ENCODE measurements at regions not wholly inside any gene's neighbourhood (a gene's known extent, or its start where the extent isn't known, plus 50 kb on each side); places are given as distances from the start of the nearest gene placed in this dataset.

GRCh38 chr12:65672441-65672840 is 151.8 kb upstream of the HMGA2 start:
- no peak for TF ChIP-seq NFIC (IDR thresholded peaks at IDR 0.05)
- TF ChIP-seq TEAD4 (IDR thresholded peaks at IDR 0.05) = no peak
- no peak for TF ChIP-seq REST (IDR thresholded peaks at IDR 0.05; ENCODE audit: low read depth)
- no peak for TF ChIP-seq RAD21 (IDR thresholded peaks at IDR 0.05; ENCODE audit: low read depth)
- no peak for TF ChIP-seq EP300 (IDR thresholded peaks at IDR 0.05; ENCODE audit: borderline replicate concordance)
- TF ChIP-seq FOXM1 (IDR thresholded peaks at IDR 0.05; ENCODE audit: borderline replicate concordance, low read depth) = no peak
- TF ChIP-seq CREB1 (IDR thresholded peaks at IDR 0.05; ENCODE audit: low read depth) = no peak
- no peak for TF ChIP-seq USF1 (IDR thresholded peaks at IDR 0.05)
- TF ChIP-seq CEBPB (IDR thresholded peaks at IDR 0.05) = no peak
- TF ChIP-seq TAF1 (IDR thresholded peaks at IDR 0.05; ENCODE audit: low read depth) = no peak
- TF ChIP-seq MAX (IDR thresholded peaks at IDR 0.05) = no peak

GRCh38 chr12:65673156-65673690 is 151.1 kb upstream of the HMGA2 start:
- no peak for TF ChIP-seq USF1 (IDR thresholded peaks at IDR 0.05)
- TF ChIP-seq CREB1 (IDR thresholded peaks at IDR 0.05; ENCODE audit: low read depth) = no peak
- no peak for TF ChIP-seq FOXM1 (IDR thresholded peaks at IDR 0.05; ENCODE audit: borderline replicate concordance, low read depth)
- TF ChIP-seq TAF1 (IDR thresholded peaks at IDR 0.05; ENCODE audit: low read depth) = no peak
- no peak for TF ChIP-seq MAX (IDR thresholded peaks at IDR 0.05)
- TF ChIP-seq TCF12 (IDR thresholded peaks at IDR 0.05; ENCODE audit: low read depth) = no peak
- no peak for TF ChIP-seq TEAD4 (IDR thresholded peaks at IDR 0.05)
- TF ChIP-seq YY1 (IDR thresholded peaks at IDR 0.05; ENCODE audit: low read depth) = no peak

- TF ChIP-seq TCF12 (IDR thresholded peaks at IDR 0.05; ENCODE audit: low read depth) = no peak
- no peak for TF ChIP-seq ZBTB7A (IDR thresholded peaks at IDR 0.05; ENCODE audit: low read depth)
- TF ChIP-seq RAD21 (IDR thresholded peaks at IDR 0.05; ENCODE audit: low read depth) = peak; percentile 73
- no peak for TF ChIP-seq EP300 (IDR thresholded peaks at IDR 0.05; ENCODE audit: borderline replicate concordance)
Measured at GRCh38 chr12:65673732-65674131, 150.6 kb upstream of the HMGA2 start.

GRCh38 chr12:65675141-65675621 is 149.1 kb upstream of the HMGA2 start:
- TF ChIP-seq NFIC (IDR thresholded peaks at IDR 0.05) = no peak
- no peak for TF ChIP-seq CEBPB (IDR thresholded peaks at IDR 0.05)
- TF ChIP-seq CREB1 (IDR thresholded peaks at IDR 0.05; ENCODE audit: low read depth) = no peak
- TF ChIP-seq EGR1 (IDR thresholded peaks at IDR 0.05) = no peak
- TF ChIP-seq ZBTB7A (IDR thresholded peaks at IDR 0.05; ENCODE audit: low read depth) = no peak
- TF ChIP-seq MAX (IDR thresholded peaks at IDR 0.05) = no peak
- TF ChIP-seq USF1 (IDR thresholded peaks at IDR 0.05) = no peak
- TF ChIP-seq TEAD4 (IDR thresholded peaks at IDR 0.05) = no peak
- no peak for TF ChIP-seq YY1 (IDR thresholded peaks at IDR 0.05; ENCODE audit: low read depth)
- TF ChIP-seq RAD21 (IDR thresholded peaks at IDR 0.05; ENCODE audit: low read depth) = no peak
- TF ChIP-seq TCF12 (IDR thresholded peaks at IDR 0.05; ENCODE audit: low read depth) = no peak
- TF ChIP-seq FOXM1 (IDR thresholded peaks at IDR 0.05; ENCODE audit: borderline replicate concordance, low read depth) = no peak
- no peak for TF ChIP-seq TAF1 (IDR thresholded peaks at IDR 0.05; ENCODE audit: low read depth)
- TF ChIP-seq REST (IDR thresholded peaks at IDR 0.05; ENCODE audit: low read depth) = no peak
- no peak for TF ChIP-seq EP300 (IDR thresholded peaks at IDR 0.05; ENCODE audit: borderline replicate concordance)

GRCh38 chr12:65681226-65681625 is 143.1 kb upstream of the HMGA2 start:
- TF ChIP-seq FOXM1 (IDR thresholded peaks at IDR 0.05; ENCODE audit: borderline replicate concordance, low read depth) (no peak), CEBPB (IDR thresholded peaks at IDR 0.05) (no peak), TAF1 (IDR thresholded peaks at IDR 0.05; ENCODE audit: low read depth) (no peak), REST (IDR thresholded peaks at IDR 0.05; ENCODE audit: low read depth) (no peak), ZBTB7A (IDR thresholded peaks at IDR 0.05; ENCODE audit: low read depth) (no peak), EP300 (IDR thresholded peaks at IDR 0.05; ENCODE audit: borderline replicate concordance) (no peak), TEAD4 (IDR thresholded peaks at IDR 0.05) (no peak), TCF12 (IDR thresholded peaks at IDR 0.05; ENCODE audit: low read depth) (no peak), EGR1 (IDR thresholded peaks at IDR 0.05) (no peak), USF1 (IDR thresholded peaks at IDR 0.05) (no peak), NFIC (IDR thresholded peaks at IDR 0.05) (no peak), RAD21 (IDR thresholded peaks at IDR 0.05; ENCODE audit: low read depth) (no peak), MAX (IDR thresholded peaks at IDR 0.05) (no peak), CREB1 (IDR thresholded peaks at IDR 0.05; ENCODE audit: low read depth) (no peak), YY1 (IDR thresholded peaks at IDR 0.05; ENCODE audit: low read depth) (no peak)

All from Ishikawa (cell line).